ENCODE measurements at regions not wholly inside any gene's neighbourhood (a gene's known extent, or its start where the extent isn't known, plus 50 kb on each side); places are given as distances from the start of the nearest gene placed in this dataset.

DNA sequence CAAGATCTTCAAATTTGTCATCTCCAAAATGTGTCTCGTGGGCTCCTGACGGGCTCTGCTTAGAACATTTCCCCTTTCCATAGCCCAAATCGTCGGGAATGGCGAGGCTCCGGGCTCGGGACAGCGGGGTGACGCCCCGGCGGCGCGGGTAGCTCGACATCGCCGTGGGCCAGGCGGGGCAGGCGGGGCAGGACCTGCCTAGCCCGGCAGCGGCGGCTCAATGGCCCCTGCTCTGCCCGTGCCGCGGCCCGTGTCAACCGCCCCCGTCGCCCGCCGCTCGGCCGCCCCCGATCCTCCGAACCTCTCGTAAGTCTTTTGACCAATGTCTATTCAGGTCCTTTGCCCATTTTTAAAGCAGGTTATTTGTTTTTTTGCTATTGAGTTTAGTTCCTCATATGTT, 111.2 kb downstream of the PMAIP1 start:
- Histone ChIP-seq H3K9ac (ENCODE audit: low read length) (no peak overlapping the region), H3K27me3 (ENCODE audit: low read length) (no peaks in the 10 kb centered on the region), H3K4me2 (ENCODE audit: low read length) (no peak overlapping the region), H3F3A (ENCODE audit: low read length, unreplicated experiment) (no peaks in the 10 kb centered on the region), H2AFZ (ENCODE audit: low read length) (no peak overlapping the region), H3K79me2 (ENCODE audit: low read length) (no peaks in the 10 kb centered on the region), H3K9me2 (replicated peaks; ENCODE audit: low read length) (no peaks in the 10 kb centered on the region), H3K4me3 (ENCODE audit: low read length) (no peak overlapping the region), H3K9me3 (ENCODE audit: low read length) (no peaks in the 10 kb centered on the region), H3K36me3 (ENCODE audit: low read depth, low read length) (no peaks in the 10 kb centered on the region), H3K4me1 (ENCODE audit: insufficient read depth, low read length) (peaks cover 9% of the 10 kb centered on the region), H4K20me1 (ENCODE audit: low read length) (no peaks in the 10 kb centered on the region), H3K27ac (ENCODE audit: low read length) (no peak overlapping the region)
- DNase-seq: no peak
- no TSS peak for BruUV-seq (replicated peaks)
- no peak for ATAC-seq
- CTCF ChIA-PET: no interaction called here
- POLR2A ChIA-PET (ENCODE audit: unreplicated experiment): no interaction called here
- intact Hi-C loops (cut with micrococcal nuclease): no loop called here
- TF ChIP-seq EZH2 (IDR thresholded peaks at IDR 0.05; ENCODE audit: low read length, unreplicated experiment) (no peak), EZH2phosphoT487 (IDR thresholded peaks at IDR 0.05; ENCODE audit: borderline replicate concordance, low read length) (no peak)
- TF ChIP-seq, protein P1, sequence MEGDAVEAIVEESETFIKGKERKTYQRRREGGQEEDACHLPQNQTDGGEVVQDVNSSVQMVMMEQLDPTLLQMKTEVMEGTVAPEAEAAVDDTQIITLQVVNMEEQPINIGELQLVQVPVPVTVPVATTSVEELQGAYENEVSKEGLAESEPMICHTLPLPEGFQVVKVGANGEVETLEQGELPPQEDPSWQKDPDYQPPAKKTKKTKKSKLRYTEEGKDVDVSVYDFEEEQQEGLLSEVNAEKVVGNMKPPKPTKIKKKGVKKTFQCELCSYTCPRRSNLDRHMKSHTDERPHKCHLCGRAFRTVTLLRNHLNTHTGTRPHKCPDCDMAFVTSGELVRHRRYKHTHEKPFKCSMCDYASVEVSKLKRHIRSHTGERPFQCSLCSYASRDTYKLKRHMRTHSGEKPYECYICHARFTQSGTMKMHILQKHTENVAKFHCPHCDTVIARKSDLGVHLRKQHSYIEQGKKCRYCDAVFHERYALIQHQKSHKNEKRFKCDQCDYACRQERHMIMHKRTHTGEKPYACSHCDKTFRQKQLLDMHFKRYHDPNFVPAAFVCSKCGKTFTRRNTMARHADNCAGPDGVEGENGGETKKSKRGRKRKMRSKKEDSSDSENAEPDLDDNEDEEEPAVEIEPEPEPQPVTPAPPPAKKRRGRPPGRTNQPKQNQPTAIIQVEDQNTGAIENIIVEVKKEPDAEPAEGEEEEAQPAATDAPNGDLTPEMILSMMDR (conservative IDR thresholded peaks at IDR 0.05; ENCODE audit: low read depth, low read length): no peak

DNA sequence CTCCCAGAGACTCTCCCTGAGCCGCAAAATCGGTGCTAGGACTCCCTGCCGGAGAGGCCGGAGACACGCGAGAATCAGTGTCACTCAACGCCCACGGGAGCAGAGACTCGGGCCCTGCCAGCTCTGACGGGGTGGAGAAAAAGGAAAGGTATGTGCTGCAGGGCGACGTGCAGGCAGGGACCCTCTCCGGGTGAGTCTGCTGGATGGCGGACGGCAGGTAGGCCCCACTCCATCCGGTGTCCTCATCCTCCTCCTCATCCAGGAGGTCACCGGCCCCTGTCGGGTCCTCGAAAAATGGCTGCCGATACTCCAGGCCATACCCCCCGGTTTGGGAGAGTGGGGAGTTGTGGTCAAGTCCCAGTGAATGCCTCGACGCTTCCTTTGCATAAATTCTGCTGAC, 110.7 kb downstream of the PMAIP1 start:
- no peak overlapping the region for H3K9ac ChIP-seq (ENCODE audit: low read length)
- no TSS peak for BruUV-seq (replicated peaks)
- no peak overlapping the region for H3K4me2 ChIP-seq (ENCODE audit: low read length)
- no peak overlapping the region for H3K4me3 ChIP-seq (ENCODE audit: low read length)
- CTCF ChIA-PET: no interaction called here
- TF ChIP-seq EZH2phosphoT487 (IDR thresholded peaks at IDR 0.05; ENCODE audit: borderline replicate concordance, low read length) (no peak), EZH2 (IDR thresholded peaks at IDR 0.05; ENCODE audit: low read length, unreplicated experiment) (no peak)
- TF ChIP-seq, protein P1 (conservative IDR thresholded peaks at IDR 0.05; ENCODE audit: low read depth, low read length): no peak
- H3K9me2 ChIP-seq (replicated peaks; ENCODE audit: low read length): no peaks in the 10 kb centered on the region
- no peaks in the 10 kb centered on the region for H3K9me3 ChIP-seq (ENCODE audit: low read length)
- ATAC-seq: no peak
- H3F3A ChIP-seq (ENCODE audit: low read length, unreplicated experiment): no peaks in the 10 kb centered on the region
- no peaks in the 10 kb centered on the region for H4K20me1 ChIP-seq (ENCODE audit: low read length)
- H3K4me1 ChIP-seq (ENCODE audit: insufficient read depth, low read length): peaks cover 9% of the 10 kb centered on the region
- DNase-seq: no peak
- H3K27ac ChIP-seq (ENCODE audit: low read length): no peak overlapping the region
- H3K27me3 ChIP-seq (ENCODE audit: low read length): no peaks in the 10 kb centered on the region
- intact Hi-C loops (cut with micrococcal nuclease): no loop called here
- H3K36me3 ChIP-seq (ENCODE audit: low read depth, low read length): no peaks in the 10 kb centered on the region
- POLR2A ChIA-PET (ENCODE audit: unreplicated experiment): no interaction called here
- no peak overlapping the region for H2AFZ ChIP-seq (ENCODE audit: low read length)
- H3K79me2 ChIP-seq (ENCODE audit: low read length): no peaks in the 10 kb centered on the region

DNA sequence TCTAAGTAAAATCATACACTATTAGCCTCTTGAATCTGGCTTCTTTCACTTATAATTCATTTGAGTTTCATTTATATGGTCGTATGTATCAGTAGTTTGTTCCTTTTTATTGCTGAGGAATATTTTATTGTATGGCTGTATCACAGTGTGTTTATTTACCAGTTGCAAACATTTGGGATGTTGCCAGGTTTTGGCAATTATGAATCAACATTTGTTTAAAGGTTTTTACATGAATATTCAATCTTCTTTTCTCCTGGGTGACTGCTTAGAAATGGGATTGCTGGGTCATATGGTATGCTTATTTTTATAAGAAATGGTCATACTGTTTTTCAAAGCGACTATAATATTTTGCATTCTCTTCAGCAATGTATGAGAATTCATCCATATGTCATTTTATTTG, 107.9 kb downstream of the PMAIP1 start:
- peak; percentile 59 for DNase-seq
- no TSS peak for BruUV-seq (replicated peaks)
- intact Hi-C loops (cut with micrococcal nuclease): no loop called here
- H3F3A ChIP-seq (ENCODE audit: low read length, unreplicated experiment): no peaks in the 10 kb centered on the region
- peaks cover 9% of the 10 kb centered on the region for H3K4me1 ChIP-seq (ENCODE audit: insufficient read depth, low read length)
- H3K4me3 ChIP-seq (ENCODE audit: low read length): no peak overlapping the region
- no peaks in the 10 kb centered on the region for H3K27me3 ChIP-seq (ENCODE audit: low read length)
- no peak overlapping the region for H3K4me2 ChIP-seq (ENCODE audit: low read length)
- no peaks in the 10 kb centered on the region for H3K9me3 ChIP-seq (ENCODE audit: low read length)
- no peaks in the 10 kb centered on the region for H3K79me2 ChIP-seq (ENCODE audit: low read length)
- CTCF ChIA-PET: no interaction called here
- no peak overlapping the region for H3K9ac ChIP-seq (ENCODE audit: low read length)
- no peaks in the 10 kb centered on the region for H3K9me2 ChIP-seq (replicated peaks; ENCODE audit: low read length)
- ATAC-seq: peak; percentile 38; the same call in 1 of the 2 replicates
- no peak overlapping the region for H3K27ac ChIP-seq (ENCODE audit: low read length)
- no peaks in the 10 kb centered on the region for H3K36me3 ChIP-seq (ENCODE audit: low read depth, low read length)
- H4K20me1 ChIP-seq (ENCODE audit: low read length): no peaks in the 10 kb centered on the region
- POLR2A ChIA-PET (ENCODE audit: unreplicated experiment): interaction anchor here (0.6 to 0.7 kb wide), 2 partner anchors 105 to 523 kb away, joined by 4 to 5 read pairs; no protein-coding TSS in a partner anchor
- TF ChIP-seq EZH2phosphoT487 (IDR thresholded peaks at IDR 0.05; ENCODE audit: borderline replicate concordance, low read length): no peak
- TF ChIP-seq EZH2 (IDR thresholded peaks at IDR 0.05; ENCODE audit: low read length, unreplicated experiment): no peak
- TF ChIP-seq, protein P1 (conservative IDR thresholded peaks at IDR 0.05; ENCODE audit: low read depth, low read length): no peak
- no peak overlapping the region for H2AFZ ChIP-seq (ENCODE audit: low read length)
